Choroid plexus epithelial cell (primary cell): ENCODE measurements at regions not wholly inside any gene's neighbourhood (a gene's known extent, or its start where the extent isn't known, plus 50 kb on each side); places are given as distances from the start of the nearest gene placed in this dataset.

Source experiments
- DNase-seq: peaks from one replicate; pipeline ENCODE4 v3.0.0-alpha.2; 2010; ENCODE audit warnings: low read depth
- H3K4me3 ChIP-seq: 2 replicates; pipeline ENCODE4 v1.5.1; 2011; ENCODE audit warnings: low read depth, mild to moderate bottlenecking, control low read depth, low read length, moderate library complexity
- CTCF ChIP-seq: conservative IDR thresholded peaks from 2 replicates; pipeline ENCODE4 v1.5.1; 2011; ENCODE audit warnings: low read depth, mild to moderate bottlenecking, control low read depth, inconsistent platforms, low read length, moderate library complexity

- no peak for TF ChIP-seq CTCF
- no peak for DNase-seq
- no peak overlapping the region for H3K4me3 ChIP-seq
Observed at GRCh38 chr10:117778241-117778640, 235.7 kb downstream of the EMX2 start.

GRCh38 chr10:117780411-117780810, 237.9 kb downstream of the EMX2 start:
- DNase-seq: no peak
- H3K4me3 ChIP-seq: no peak overlapping the region
- TF ChIP-seq CTCF: no peak

- H3K4me3 ChIP-seq: no peak overlapping the region
- no peak for TF ChIP-seq CTCF
- DNase-seq: no peak
Observed at GRCh38 chr10:117781216-117781831, 238.8 kb downstream of the EMX2 start.

- H3K4me3 ChIP-seq: no peak overlapping the region
- no peak for TF ChIP-seq CTCF
- DNase-seq: no peak
Observed at GRCh38 chr10:117782276-117782675, 239.7 kb downstream of the EMX2 start.

GRCh38 chr10:117783698-117784395, 241.3 kb downstream of the EMX2 start:
- no peak for DNase-seq
- no peak for TF ChIP-seq CTCF
- no peak overlapping the region for H3K4me3 ChIP-seq

- H3K4me3 ChIP-seq: no peak overlapping the region
- DNase-seq: no peak
- no peak for TF ChIP-seq CTCF
Observed at GRCh38 chr10:117784776-117785175, 242.2 kb downstream of the EMX2 start.

- no peak for TF ChIP-seq CTCF
- no peak overlapping the region for H3K4me3 ChIP-seq
- DNase-seq: no peak
Observed at GRCh38 chr10:117788911-117789310, 246.4 kb downstream of the EMX2 start.
